Ishikawa (cell line): ENCODE measurements at regions not wholly inside any gene's neighbourhood (a gene's known extent, or its start where the extent isn't known, plus 50 kb on each side); places are given as distances from the start of the nearest gene placed in this dataset.

Experiments used
- EP300 ChIP-seq: IDR thresholded peaks from 2 replicates; pipeline ENCODE4 v1.6.1; 2012; ENCODE audit warnings: borderline replicate concordance
- RAD21 ChIP-seq: IDR thresholded peaks from 2 replicates; pipeline ENCODE4 v1.6.1; 2012; ENCODE audit warnings: low read depth
- TAF1 ChIP-seq: IDR thresholded peaks from 2 replicates; pipeline ENCODE4 v1.6.1; 2012; ENCODE audit warnings: low read depth, mild to moderate bottlenecking
- TCF12 ChIP-seq: IDR thresholded peaks from 2 replicates; pipeline ENCODE4 v1.6.1; 2012; ENCODE audit warnings: low read depth
- TEAD4 ChIP-seq: IDR thresholded peaks from 2 replicates; pipeline ENCODE4 v1.6.1; 2012
- YY1 ChIP-seq: IDR thresholded peaks from 2 replicates; pipeline ENCODE4 v1.6.1; 2012; ENCODE audit warnings: low read depth
- TF ChIP-seq, protein P1 (sequence below): IDR thresholded peaks from 2 replicates; pipeline ENCODE4 v1.6.1; 2012; ENCODE audit warnings: low read depth, mild to moderate bottlenecking
- TF ChIP-seq, protein P2 (sequence below): IDR thresholded peaks from 2 replicates; pipeline ENCODE4 v1.6.1; 2012

DNA sequence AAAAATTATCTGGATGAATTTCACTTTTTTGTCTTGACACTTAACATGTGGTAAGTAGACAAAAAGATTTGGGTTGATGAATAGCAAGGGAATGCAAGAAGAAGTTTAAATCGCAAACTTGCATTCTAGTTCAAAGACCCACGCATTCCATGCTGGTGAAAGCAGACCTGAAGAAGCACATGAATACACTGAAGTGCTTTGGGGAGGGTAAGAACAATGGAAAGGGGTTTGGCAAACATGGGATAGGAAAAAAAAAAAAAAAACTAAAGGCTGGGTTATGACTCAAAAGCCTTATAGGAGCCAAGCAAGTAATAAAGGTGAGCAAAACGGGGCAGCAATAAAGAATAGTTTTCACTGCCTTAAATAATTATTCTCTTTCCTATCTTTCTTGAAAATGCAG lies 450.2 kb downstream of the LMO4 start:
- TF ChIP-seq, protein P1, sequence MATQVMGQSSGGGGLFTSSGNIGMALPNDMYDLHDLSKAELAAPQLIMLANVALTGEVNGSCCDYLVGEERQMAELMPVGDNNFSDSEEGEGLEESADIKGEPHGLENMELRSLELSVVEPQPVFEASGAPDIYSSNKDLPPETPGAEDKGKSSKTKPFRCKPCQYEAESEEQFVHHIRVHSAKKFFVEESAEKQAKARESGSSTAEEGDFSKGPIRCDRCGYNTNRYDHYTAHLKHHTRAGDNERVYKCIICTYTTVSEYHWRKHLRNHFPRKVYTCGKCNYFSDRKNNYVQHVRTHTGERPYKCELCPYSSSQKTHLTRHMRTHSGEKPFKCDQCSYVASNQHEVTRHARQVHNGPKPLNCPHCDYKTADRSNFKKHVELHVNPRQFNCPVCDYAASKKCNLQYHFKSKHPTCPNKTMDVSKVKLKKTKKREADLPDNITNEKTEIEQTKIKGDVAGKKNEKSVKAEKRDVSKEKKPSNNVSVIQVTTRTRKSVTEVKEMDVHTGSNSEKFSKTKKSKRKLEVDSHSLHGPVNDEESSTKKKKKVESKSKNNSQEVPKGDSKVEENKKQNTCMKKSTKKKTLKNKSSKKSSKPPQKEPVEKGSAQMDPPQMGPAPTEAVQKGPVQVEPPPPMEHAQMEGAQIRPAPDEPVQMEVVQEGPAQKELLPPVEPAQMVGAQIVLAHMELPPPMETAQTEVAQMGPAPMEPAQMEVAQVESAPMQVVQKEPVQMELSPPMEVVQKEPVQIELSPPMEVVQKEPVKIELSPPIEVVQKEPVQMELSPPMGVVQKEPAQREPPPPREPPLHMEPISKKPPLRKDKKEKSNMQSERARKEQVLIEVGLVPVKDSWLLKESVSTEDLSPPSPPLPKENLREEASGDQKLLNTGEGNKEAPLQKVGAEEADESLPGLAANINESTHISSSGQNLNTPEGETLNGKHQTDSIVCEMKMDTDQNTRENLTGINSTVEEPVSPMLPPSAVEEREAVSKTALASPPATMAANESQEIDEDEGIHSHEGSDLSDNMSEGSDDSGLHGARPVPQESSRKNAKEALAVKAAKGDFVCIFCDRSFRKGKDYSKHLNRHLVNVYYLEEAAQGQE = no peak
- no peak for TF ChIP-seq YY1
- TF ChIP-seq TAF1 = no peak
- TF ChIP-seq, protein P2, sequence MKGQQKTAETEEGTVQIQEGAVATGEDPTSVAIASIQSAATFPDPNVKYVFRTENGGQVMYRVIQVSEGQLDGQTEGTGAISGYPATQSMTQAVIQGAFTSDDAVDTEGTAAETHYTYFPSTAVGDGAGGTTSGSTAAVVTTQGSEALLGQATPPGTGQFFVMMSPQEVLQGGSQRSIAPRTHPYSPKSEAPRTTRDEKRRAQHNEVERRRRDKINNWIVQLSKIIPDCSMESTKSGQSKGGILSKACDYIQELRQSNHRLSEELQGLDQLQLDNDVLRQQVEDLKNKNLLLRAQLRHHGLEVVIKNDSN = no peak
- no peak for TF ChIP-seq EP300
- TF ChIP-seq RAD21 = no peak
- TF ChIP-seq TEAD4 = no peak
- no peak for TF ChIP-seq TCF12
